Loucy (cell line): ENCODE measurements at regions not wholly inside any gene's neighbourhood (a gene's known extent, or its start where the extent isn't known, plus 50 kb on each side); places are given as distances from the start of the nearest gene placed in this dataset.

Source experiments
- H2AFZ ChIP-seq: fragments of 200-600 bp; sonication (generic); 2 replicates; pipeline ENCODE4 v1.6.0; 2016; ENCODE audit warnings: antibody characterized with exemption, mild to moderate bottlenecking, low read length, moderate library complexity
- H3F3A ChIP-seq: fragments of 200-600 bp; 2 replicates; pipeline ENCODE4 v1.6.0; 2016; ENCODE audit warnings: antibody characterized with exemption, low read depth, mild to moderate bottlenecking
- H3K27me3 ChIP-seq: fragments of 200-600 bp; sonication (generic); 2 replicates; pipeline ENCODE4 v1.6.1; 2014; ENCODE audit warnings: low read length, mild to moderate bottlenecking; ENCODE audit not compliant: insufficient read depth, poor library complexity, severe bottlenecking
- H3K36me3 ChIP-seq: fragments of 200-600 bp; sonication (generic); 2 replicates; pipeline ENCODE4 v1.6.1; 2016; ENCODE audit warnings: low read length; ENCODE audit not compliant: insufficient read depth
- H3K4me1 ChIP-seq: fragments of 200-600 bp; sonication (generic); 2 replicates; pipeline ENCODE4 v1.5.1; 2014; ENCODE audit warnings: low read length, mild to moderate bottlenecking; ENCODE audit not compliant: insufficient read depth, poor library complexity, severe bottlenecking
- H3K4me2 ChIP-seq: fragments of 200-600 bp; sonication (generic); 2 replicates; pipeline ENCODE4 v1.6.0; 2014; ENCODE audit warnings: antibody characterized with exemption, low read length, low read depth, mild to moderate bottlenecking; ENCODE audit not compliant: poor library complexity, severe bottlenecking
- H3K4me3 ChIP-seq: fragments of 200-600 bp; sonication (generic); 2 replicates; pipeline ENCODE4 v1.5.1; 2014; ENCODE audit warnings: low read length, mild to moderate bottlenecking, mixed read lengths; ENCODE audit not compliant: poor library complexity, severe bottlenecking
- H3K79me2 ChIP-seq: fragments of 200-600 bp; sonication (generic); 2 replicates; pipeline ENCODE4 v1.6.1; 2014; ENCODE audit warnings: low read length; ENCODE audit not compliant: insufficient read depth
- H3K9ac ChIP-seq: fragments of 200-600 bp; sonication (generic); 2 replicates; pipeline ENCODE4 v1.6.0; 2014; ENCODE audit warnings: mild to moderate bottlenecking, low read depth, low read length, moderate library complexity; ENCODE audit not compliant: poor library complexity, severe bottlenecking
- H3K9me2 ChIP-seq: fragments of 200-600 bp; sonication (generic); replicated peaks from 2 replicates; pipeline ENCODE4 v1.6.1; 2016; ENCODE audit warnings: low read depth, low read length, mixed read lengths
- H3K9me3 ChIP-seq: fragments of 200-600 bp; sonication (generic); 2 replicates; pipeline ENCODE4 v1.6.1; 2014; ENCODE audit warnings: mild to moderate bottlenecking, antibody characterized with exemption, low read length, low read depth; ENCODE audit not compliant: insufficient read depth
- H4K20me1 ChIP-seq: fragments of 200-600 bp; sonication (generic); 2 replicates; pipeline ENCODE4 v1.6.0; 2014; ENCODE audit warnings: antibody characterized with exemption, low read length, mild to moderate bottlenecking; ENCODE audit not compliant: insufficient read depth, poor library complexity, severe bottlenecking
- CTCF ChIP-seq: fragments of 200-600 bp; sonication (generic); conservative IDR thresholded peaks from 2 replicates; pipeline ENCODE4 v1.5.1; 2014; ENCODE audit warnings: mild to moderate bottlenecking, antibody characterized with exemption, low read length
- EZH2phosphoT487 ChIP-seq: fragments of 200-600 bp; IDR thresholded peaks from 2 replicates; pipeline ENCODE4 v1.6.1; 2018; ENCODE audit warnings: antibody characterized with exemption, mild to moderate bottlenecking, moderate library complexity, borderline replicate concordance

GRCh38 chr15:61511756-61512155 lies 282.7 kb upstream of the RORA start:
- Histone ChIP-seq H3K4me2 (no peak overlapping the region), H4K20me1 (no peaks in the 10 kb centered on the region), H2AFZ (no peak overlapping the region), H3K4me3 (no peak overlapping the region), H3K79me2 (no peaks in the 10 kb centered on the region), H3K9ac (no peak overlapping the region), H3K27me3 (no peaks in the 10 kb centered on the region), H3K9me2 (no peaks in the 10 kb centered on the region), H3K36me3 (no peaks in the 10 kb centered on the region), H3K9me3 (no peaks in the 10 kb centered on the region), H3K4me1 (no peaks in the 10 kb centered on the region), H3F3A (no peaks in the 10 kb centered on the region)
- no peak for TF ChIP-seq CTCF
- TF ChIP-seq EZH2phosphoT487 = no peak

GRCh38 chr15:61511089-61511488 lies 282.0 kb upstream of the RORA start:
- no peak overlapping the region for H2AFZ ChIP-seq
- no peaks in the 10 kb centered on the region for H3K9me3 ChIP-seq
- no peaks in the 10 kb centered on the region for H3K4me1 ChIP-seq
- H3K27me3 ChIP-seq = no peaks in the 10 kb centered on the region
- H3F3A ChIP-seq = no peaks in the 10 kb centered on the region
- no peaks in the 10 kb centered on the region for H3K79me2 ChIP-seq
- no peaks in the 10 kb centered on the region for H3K36me3 ChIP-seq
- no peak overlapping the region for H3K4me3 ChIP-seq
- no peaks in the 10 kb centered on the region for H4K20me1 ChIP-seq
- H3K9ac ChIP-seq = no peak overlapping the region
- no peak overlapping the region for H3K4me2 ChIP-seq
- no peak for TF ChIP-seq CTCF
- H3K9me2 ChIP-seq = no peaks in the 10 kb centered on the region

GRCh38 chr15:61509327-61509840 lies 280.3 kb upstream of the RORA start:
- H3K4me3 ChIP-seq = no peak overlapping the region
- H4K20me1 ChIP-seq = no peaks in the 10 kb centered on the region
- H3K9me3 ChIP-seq = no peaks in the 10 kb centered on the region
- H2AFZ ChIP-seq = no peak overlapping the region
- no peaks in the 10 kb centered on the region for H3F3A ChIP-seq
- no peak overlapping the region for H3K4me2 ChIP-seq
- H3K36me3 ChIP-seq = no peaks in the 10 kb centered on the region
- H3K79me2 ChIP-seq = no peaks in the 10 kb centered on the region
- H3K27me3 ChIP-seq = no peaks in the 10 kb centered on the region
- H3K9ac ChIP-seq = no peak overlapping the region
- no peaks in the 10 kb centered on the region for H3K4me1 ChIP-seq
- H3K9me2 ChIP-seq = no peaks in the 10 kb centered on the region
- TF ChIP-seq EZH2phosphoT487 (no peak), CTCF (no peak)
